Adrenal gland (tissue), 9 donors: ENCODE measurements at regions not wholly inside any gene's neighbourhood (a gene's known extent, or its start where the extent isn't known, plus 50 kb on each side); places are given as distances from the start of the nearest gene placed in this dataset.

Source experiments
- DNase-seq, 7 donors: peaks; one replicate each; pipeline ENCODE4 v3.0.0-alpha.2; 2019 to 2020
- H3K27ac ChIP-seq, 5 donors: fragments of 200-600 bp; sonication (generic) in 4 of 5; 1 replicate in 3 of 5; 2 replicates in 2 of 5; pipeline versions ENCODE4 v1.5.1 to v1.8.0; 2016 to 2020; ENCODE audit warnings: mild to moderate bottlenecking in 1 of 5
- H3K27me3 ChIP-seq: fragments of 200-600 bp; 2 replicates; pipeline ENCODE4 v1.8.0; 2021
- H3K36me3 ChIP-seq, 2 donors: fragments of 200-600 bp; replicated peaks in 1 of 2; 1 replicate in 1 of 2; 2 replicates in 1 of 2; pipeline versions ENCODE4 v1.5.1 to v1.8.0; 2018 to 2022
- H3K4me1 ChIP-seq, 2 donors: fragments of 200-600 bp; replicated peaks in 1 of 2; 1 replicate in 1 of 2; 2 replicates in 1 of 2; pipeline versions ENCODE4 v1.5.1 to v1.8.0; 2018 to 2021
- H3K4me3 ChIP-seq, 4 donors: fragments of 200-600 bp; sonication (generic) in 3 of 4; one replicate each; pipeline ENCODE4 v1.5.1; 2016 to 2018
- H3K9me3 ChIP-seq, 3 donors: fragments of 200-600 bp; sonication (generic) in 1 of 3; replicated peaks in 1 of 3; 1 replicate in 2 of 3; 2 replicates in 1 of 3; pipeline versions ENCODE4 v1.5.1 to v1.8.0; 2016 to 2021
- CTCF ChIP-seq, 6 experiments: fragments of 450-650 bp in 4 of 6; fragments of 200-600 bp in 2 of 6; sonication (generic) in 1 of 6; IDR thresholded peaks; 1 replicate in 5 of 6; 2 replicates in 1 of 6; pipeline versions ENCODE4 v1.5.1 to v1.8.0; 2016 to 2021; ENCODE audit warnings: antibody characterized with exemption in 6 of 6, mild to moderate bottlenecking in 2 of 6, moderate library complexity in 1 of 6
- POLR2A ChIP-seq, 2 donors: fragments of 450-650 bp; IDR thresholded peaks; one replicate each; pipeline ENCODE4 v1.6.1; 2017; ENCODE audit warnings: antibody characterized with exemption in 2 of 2, mild to moderate bottlenecking in 2 of 2, moderate library complexity in 1 of 2
- WGBS, 4 donors: extraction: QIAGEN DNeasy Blood & Tissue Kit in 2 of 4; methylation state at CpG; one replicate each; pipeline versions ENCODE4 v1.1.5 to v1.1.7; 2013 to 2017; 5-methylcytosine and 5-hydroxymethylcytosine counted together
- intact Hi-C, 2 donors: fragments of 100-400 bp; cut with DNase I; formaldehyde crosslinking; loops; one replicate each; pipeline versions ENCODE4 v1.14.1 to v1.15.0; 2022 to 2023
- donor health status: healthy with polysubstance abuse.
- donor health status: Bipolar disorder and iron deficiency.
- donor health status: DM: yes; HTN: yes; CAD: no.
- donor health status: DM: no; HTN: no; CAD: no.
- donor health status: DM: no; HTN: no; CAD: no.

GRCh38 chr5:156259618-156260017 lies 67.3 kb upstream of the SGCD start:
- no peaks in the 10 kb centered on the region for H3K9me3 ChIP-seq
- TF ChIP-seq POLR2A (IDR thresholded peaks at IDR 0.05) = no peak
- TF ChIP-seq CTCF (IDR thresholded peaks at IDR 0.05) = no peak
- intact Hi-C loops = no loop called here
- H3K27ac ChIP-seq = no peak overlapping the region
- H3K36me3 ChIP-seq = no peaks in the 10 kb centered on the region
- H3K4me1 ChIP-seq = no peaks in the 10 kb centered on the region
- WGBS, 4 donors = 45 to 60% (median 53%) methylated on average over 5 of the region's 5 CpGs
- no peak for DNase-seq
- no peaks in the 10 kb centered on the region for H3K27me3 ChIP-seq
- H3K4me3 ChIP-seq = no peak overlapping the region

GRCh38 chr5:156261275-156261939 lies 65.6 kb upstream of the SGCD start:
- H3K4me3 ChIP-seq = no peak overlapping the region
- no peaks in the 10 kb centered on the region for H3K27me3 ChIP-seq
- no peak overlapping the region for H3K27ac ChIP-seq
- no peak for DNase-seq
- TF ChIP-seq POLR2A (IDR thresholded peaks at IDR 0.05) (no peak), CTCF (IDR thresholded peaks at IDR 0.05) (no peak)
- no peaks in the 10 kb centered on the region for H3K9me3 ChIP-seq
- no peaks in the 10 kb centered on the region for H3K4me1 ChIP-seq
- H3K36me3 ChIP-seq = no peaks in the 10 kb centered on the region
- 81 to 87% (median 86%) methylated on average over 5 of the region's 5 CpGs for whole genome bisulfite sequencing, 4 donors
- intact Hi-C loops = no loop called here

- Histone ChIP-seq H3K4me3 (no peak overlapping the region), H3K27me3 (no peaks in the 10 kb centered on the region), H3K36me3 (no peaks in the 10 kb centered on the region), H3K27ac (no peak overlapping the region), H3K4me1 (no peaks in the 10 kb centered on the region), H3K9me3 (no peaks in the 10 kb centered on the region)
- intact Hi-C loops = no loop called here
- no peak for DNase-seq
- no peak for TF ChIP-seq POLR2A (IDR thresholded peaks at IDR 0.05)
- TF ChIP-seq CTCF (IDR thresholded peaks at IDR 0.05) = no peak
Measured at GRCh38 chr5:156271569-156271968, 55.4 kb upstream of the SGCD start.

GRCh38 chr5:156272139-156272538 lies 54.8 kb upstream of the SGCD start:
- TF ChIP-seq CTCF (IDR thresholded peaks at IDR 0.05) = no peak
- no peak for TF ChIP-seq POLR2A (IDR thresholded peaks at IDR 0.05)

More at GRCh38 chr5:156272139-156272538, 54.8 kb upstream of the SGCD start:
- Histone ChIP-seq H3K4me3 (no peak overlapping the region), H3K4me1 (no peaks in the 10 kb centered on the region), H3K36me3 (no peaks in the 10 kb centered on the region), H3K27ac (no peak overlapping the region), H3K9me3 (no peaks in the 10 kb centered on the region), H3K27me3 (no peaks in the 10 kb centered on the region)
- WGBS, 4 donors = 87 to 96% (median 89%) methylated on average over 3 of the region's 3 CpGs
- no peak for DNase-seq
- intact Hi-C loops = no loop called here
